Posterior cingulate gyrus (tissue), 11 donors: ENCODE measurements at regions not wholly inside any gene's neighbourhood (a gene's known extent, or its start where the extent isn't known, plus 50 kb on each side); places are given as distances from the start of the nearest gene placed in this dataset.

Experiments used
- DNase-seq, 10 donors: peaks; one replicate each; pipeline versions ENCODE4 v3.0.0 to v3.0.0-alpha.2; 2020 to 2021; ENCODE audit warnings: mixed read lengths in 3 of 10
- intact Hi-C: fragments of 100-400 bp; cut with DNase I; formaldehyde crosslinking; loops from one replicate; pipeline ENCODE4 v1.15.1; 2023

DNA sequence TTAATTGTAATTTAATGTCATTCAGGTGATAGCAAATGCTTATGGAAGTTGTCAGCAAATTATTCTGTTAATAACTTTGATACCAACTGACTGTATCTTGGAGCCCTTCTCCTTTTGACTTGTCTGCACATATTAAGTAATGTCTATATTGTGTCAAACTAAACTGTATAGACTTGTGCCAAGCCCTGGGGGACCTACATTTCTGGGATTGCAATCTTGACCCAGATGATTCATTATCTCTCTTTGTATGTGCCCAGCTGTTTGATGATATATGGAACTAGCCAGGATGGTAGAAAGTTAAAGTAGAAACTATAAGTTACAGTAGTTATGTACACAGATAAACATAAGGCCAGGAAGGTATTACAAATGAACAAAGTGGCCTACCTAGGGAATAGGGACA is 402.8 kb upstream of the RARB start:
- DNase-seq: no peak
- intact Hi-C loops: loop anchor here (10.0 kb wide), 1 partner anchor 570 kb away; no protein-coding TSS in a partner anchor

DNA sequence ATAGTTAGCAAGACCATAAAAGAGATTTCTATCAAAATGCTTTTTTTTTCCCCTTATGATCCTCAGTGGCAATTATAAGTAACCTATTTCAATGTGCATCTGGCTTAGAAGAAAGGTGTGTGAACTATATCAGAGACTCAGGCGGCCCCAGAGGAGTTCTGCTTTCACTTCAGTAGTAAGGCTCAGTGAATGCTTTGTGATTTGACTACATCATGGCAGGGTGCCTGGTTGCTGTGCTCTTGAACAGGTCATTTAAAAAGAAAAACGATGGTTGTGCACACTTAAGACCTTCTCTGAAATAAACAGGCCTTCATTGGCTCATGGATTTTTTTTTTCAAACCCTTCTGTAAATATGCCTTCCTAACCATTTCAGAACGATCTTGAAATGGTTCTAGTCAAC is 400.4 kb upstream of the RARB start:
- DNase-seq: no peak
- intact Hi-C loops: loop anchor here (10.0 kb wide), 1 partner anchor 567 kb away; no protein-coding TSS in a partner anchor

DNA sequence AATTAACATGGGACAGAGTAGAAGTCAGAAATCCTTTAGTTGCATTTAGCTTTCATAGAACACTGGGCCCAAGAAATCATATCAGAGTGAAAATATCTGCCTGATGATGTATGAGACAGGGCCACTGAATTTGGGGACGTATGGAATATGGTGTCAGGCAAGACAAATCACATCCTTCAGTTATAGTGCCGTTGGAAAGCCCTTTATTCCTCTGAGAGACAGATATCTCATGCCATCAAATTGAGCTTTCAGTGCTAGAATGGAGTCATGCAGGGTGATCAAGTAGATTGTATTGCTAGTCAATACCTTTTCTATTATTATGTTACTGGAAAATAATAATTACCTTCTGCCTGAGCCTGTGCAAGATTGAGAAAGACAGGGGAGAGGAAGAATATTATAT is 398.2 kb upstream of the RARB start:
- DNase-seq: no peak
- intact Hi-C loops: loop anchor here (10.0 kb wide), 2 partner anchors 255 to 565 kb away; no protein-coding TSS in a partner anchor

DNA sequence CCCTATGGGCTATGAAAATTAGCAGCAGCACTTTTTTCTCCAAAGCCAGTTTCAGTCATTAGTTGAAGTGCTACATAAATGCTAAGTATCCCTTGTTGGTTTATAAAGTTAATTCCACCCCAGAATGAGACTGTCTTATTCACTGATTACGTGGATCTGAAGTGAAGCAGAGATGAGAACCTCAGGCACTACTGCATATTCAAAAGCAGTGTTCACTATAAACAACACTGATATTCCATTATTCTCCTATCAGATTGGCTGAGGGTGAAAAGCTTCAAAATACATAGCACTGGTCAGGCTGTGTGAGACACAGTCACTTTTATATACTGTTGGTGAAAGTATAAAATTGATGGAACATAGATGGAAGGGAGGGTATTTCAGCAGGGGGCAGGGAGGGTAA is 395.7 kb upstream of the RARB start:
- DNase-seq: no peak
- intact Hi-C loops: loop anchor here (10.0 kb wide), 1 partner anchor 258 kb away; no protein-coding TSS in a partner anchor

DNA sequence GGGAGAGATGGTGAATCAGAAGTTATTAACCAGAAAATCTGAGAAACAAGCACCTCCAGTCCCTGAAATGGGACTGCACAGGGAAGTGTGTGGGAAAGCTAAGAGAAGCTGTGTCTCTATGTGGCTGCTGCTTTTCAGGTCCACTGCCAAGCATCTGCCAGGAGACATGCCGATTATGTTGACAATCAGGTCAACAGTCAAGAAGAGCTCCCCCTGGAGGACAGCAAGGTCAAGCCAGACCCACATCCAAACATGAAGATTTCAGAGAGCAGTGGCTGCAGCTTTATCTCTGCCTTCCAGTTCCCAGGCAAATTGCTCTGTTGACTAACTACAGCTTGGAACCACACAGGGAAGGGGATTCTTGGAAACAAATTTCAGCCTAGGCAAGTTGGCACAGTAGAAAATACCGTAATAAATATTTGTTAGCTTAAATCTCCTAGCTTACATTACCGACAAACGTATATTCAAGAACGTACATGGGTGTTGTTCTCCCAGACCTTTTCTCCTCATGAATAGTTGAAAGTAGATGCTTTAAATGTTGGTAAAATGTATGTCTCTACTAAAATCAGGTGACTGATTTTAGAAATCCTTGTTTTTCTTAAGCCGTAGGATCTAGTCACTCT is 394.5 kb upstream of the RARB start:
- peak in 6 of 10 donors; percentile 11 to 75 (median 36) for DNase-seq
- intact Hi-C loops: loop anchor here (10.0 kb wide), 1 partner anchor 259 kb away; no protein-coding TSS in a partner anchor

DNA sequence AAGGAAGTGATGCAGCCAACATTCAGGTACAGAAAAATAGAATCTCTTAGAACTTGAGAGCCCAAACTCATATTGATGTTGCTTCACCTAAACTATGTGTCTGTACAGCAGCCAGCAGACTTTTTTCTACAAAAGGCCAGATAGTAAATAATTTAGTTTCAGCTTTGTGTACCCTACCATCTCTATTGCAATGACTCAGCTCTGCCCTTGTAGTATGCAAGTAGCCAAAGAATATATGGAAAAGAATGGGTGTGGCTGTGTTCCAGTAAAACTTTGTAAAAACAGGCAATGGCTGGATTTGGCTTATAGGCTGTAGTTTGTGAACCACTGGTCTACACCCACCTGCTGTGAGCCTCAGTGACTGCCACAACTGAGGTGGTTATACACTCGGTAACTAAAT is 392.5 kb upstream of the RARB start:
- no peak for DNase-seq
- intact Hi-C loops: loop anchor here (10.0 kb wide), 1 partner anchor 261 kb away; no protein-coding TSS in a partner anchor

DNA sequence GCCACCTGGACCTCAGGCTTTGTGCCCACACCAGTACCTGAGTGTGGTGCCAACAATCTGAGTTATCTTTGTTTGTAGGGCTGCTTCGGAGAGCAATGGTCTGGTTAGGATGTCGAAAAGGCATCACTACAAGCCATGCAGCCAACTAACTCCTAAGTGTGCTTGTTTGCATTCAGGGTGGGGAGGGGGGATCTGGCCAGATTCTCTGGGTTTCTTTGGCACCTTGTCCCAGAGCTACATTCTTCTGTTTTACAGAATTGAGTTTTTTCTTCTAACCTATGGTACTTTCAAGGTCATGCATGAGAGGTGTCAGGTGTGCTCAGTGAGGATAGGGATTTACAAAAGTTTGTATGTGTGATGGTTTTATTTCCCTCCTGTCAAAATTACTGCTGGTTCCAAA is 391.4 kb upstream of the RARB start:
- intact Hi-C loops: loop anchor here (10.0 kb wide), 1 partner anchor 262 kb away; no protein-coding TSS in a partner anchor
- DNase-seq: no peak

DNA sequence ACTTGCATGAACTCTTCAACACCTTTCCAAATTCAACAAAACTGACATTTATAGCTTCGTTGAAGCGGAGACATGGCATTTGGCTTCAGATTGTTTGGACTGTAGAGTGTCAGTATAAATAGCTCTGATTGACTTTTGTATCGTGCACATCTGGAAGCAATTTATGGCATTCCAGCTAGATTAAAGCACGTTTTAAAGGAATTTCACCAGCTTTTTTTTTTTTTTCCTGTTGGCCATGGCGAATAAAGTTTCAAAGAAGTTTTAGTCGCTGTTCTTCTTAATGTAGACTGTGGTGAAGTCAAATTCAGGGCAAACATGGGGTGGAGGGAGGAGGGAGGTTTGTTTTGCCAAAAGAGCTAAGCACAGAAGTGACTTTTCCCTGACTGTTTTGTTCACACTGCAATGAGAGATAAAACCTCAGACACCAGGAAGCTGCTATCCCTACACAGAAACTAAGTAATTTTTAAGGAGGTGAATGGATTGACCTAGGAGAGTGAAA is 391.0 kb upstream of the RARB start:
- no peak for DNase-seq
- intact Hi-C loops: loop anchor here (10.0 kb wide), 1 partner anchor 262 kb away; no protein-coding TSS in a partner anchor

DNA sequence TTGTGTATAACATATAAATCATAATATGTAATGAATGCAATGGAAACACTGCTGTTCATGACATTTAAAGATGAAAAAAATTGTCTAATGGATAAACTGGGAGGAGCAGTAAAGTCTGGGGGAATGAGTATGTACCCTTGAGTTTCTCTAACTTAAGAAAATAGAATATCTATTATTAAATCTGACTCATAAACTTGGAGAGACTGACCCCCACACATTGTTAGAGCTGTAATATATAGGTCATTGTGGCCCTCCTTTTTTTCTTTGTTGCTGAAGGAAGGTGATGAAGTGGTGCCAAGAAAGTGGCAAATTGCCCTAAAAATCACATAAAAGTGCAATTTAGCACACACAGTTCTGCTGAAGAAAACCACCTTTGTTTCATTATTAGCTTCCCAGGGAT is 389.8 kb upstream of the RARB start:
- intact Hi-C loops: loop anchor here (10.0 kb wide), 1 partner anchor 263 kb away; no protein-coding TSS in a partner anchor
- DNase-seq: no peak

DNA sequence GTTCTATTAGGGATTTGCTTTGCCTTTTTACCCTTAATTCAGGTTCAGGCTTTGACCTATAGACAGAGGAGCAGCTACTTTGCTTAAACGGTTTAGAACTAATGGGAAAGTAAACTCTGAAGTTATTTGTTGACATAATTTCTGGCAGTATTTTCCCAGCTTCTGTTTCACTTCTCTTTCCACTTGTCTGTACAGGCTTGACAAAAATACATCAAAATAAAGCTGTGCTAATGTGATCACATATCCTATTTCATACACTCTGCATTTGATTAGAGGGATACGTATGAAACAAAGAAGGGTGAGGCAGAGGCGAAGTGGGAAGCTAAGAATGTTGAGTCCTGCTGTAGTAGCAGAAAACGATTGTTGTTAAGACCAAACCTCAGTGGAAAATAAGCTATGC is 389.1 kb upstream of the RARB start:
- DNase-seq: no peak
- intact Hi-C loops: loop anchor here (10.0 kb wide), 1 partner anchor 264 kb away; no protein-coding TSS in a partner anchor

DNA sequence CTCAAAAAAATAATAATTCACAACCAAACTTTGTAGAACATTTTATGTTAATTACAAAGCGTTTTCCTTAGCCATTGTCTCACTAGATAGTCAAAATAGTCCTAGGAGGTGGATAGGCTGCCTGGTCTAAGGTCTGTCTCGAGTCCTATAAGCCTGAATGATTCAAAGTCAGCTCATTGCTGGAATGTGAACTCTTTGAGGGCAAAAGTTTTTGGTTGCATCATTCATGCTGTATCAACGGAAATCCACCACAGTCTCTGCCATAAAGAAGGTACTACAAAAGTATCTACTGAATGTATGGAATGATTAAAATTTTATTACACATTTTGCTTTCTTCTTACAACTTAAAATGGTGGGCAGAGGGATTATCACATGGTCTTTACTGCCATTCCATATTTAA is 387.3 kb upstream of the RARB start:
- intact Hi-C loops: no loop called here

DNA sequence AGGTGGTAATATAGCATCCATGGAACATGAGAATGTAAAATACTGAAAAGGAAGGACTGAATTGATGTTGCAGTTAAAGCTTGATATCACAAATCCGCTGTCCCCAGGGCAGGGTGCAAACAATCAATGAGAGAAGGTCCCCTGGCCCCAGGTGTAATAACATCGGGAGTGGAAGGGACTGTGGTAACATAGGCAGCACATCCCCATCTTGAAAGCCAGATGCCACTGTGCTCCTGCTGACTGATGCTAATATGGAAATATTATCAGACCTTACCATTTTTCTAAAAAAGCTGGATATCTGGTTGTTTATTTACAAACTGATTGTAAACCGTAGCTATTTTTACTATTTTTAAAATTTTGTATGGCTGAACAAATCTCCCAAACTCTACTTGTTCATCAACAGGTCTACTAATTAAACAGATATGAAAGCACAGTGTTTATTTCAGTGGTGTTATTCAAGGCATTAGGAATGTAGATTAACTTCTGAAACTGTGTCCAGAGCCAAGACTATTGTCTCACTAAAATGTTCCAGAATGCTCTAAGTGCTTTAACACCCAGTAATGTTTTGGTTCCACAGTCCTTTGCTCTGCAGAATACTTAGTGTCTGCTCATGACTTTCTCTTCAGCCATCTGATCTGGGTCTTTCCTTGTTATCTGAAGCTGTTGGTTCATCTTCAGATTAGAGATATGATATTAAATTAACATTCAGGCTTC is 386.0 kb upstream of the RARB start:
- no peak for DNase-seq
- intact Hi-C loops: no loop called here

More for the DNA sequence above, 387.3 kb upstream of the RARB start:
- no peak for DNase-seq

DNA sequence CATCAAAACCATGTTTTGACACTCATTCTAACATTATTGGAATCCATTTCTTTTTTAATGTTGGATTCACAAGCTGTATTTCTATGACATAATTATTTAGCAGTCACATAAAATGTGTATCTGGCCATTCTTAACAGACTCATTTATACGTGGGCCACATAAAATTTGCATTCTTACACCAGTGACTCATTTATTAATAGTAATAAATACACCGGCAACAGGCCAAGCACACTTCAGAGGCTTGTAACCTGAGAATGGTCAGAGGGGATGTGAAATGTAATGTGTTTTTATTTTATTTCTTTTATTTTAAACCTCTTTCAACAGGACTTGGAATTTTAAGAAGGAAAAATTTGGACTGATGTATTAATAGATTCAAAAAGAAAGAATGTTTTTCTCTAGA is 384.9 kb upstream of the RARB start:
- intact Hi-C loops: no loop called here
- no peak for DNase-seq

DNA sequence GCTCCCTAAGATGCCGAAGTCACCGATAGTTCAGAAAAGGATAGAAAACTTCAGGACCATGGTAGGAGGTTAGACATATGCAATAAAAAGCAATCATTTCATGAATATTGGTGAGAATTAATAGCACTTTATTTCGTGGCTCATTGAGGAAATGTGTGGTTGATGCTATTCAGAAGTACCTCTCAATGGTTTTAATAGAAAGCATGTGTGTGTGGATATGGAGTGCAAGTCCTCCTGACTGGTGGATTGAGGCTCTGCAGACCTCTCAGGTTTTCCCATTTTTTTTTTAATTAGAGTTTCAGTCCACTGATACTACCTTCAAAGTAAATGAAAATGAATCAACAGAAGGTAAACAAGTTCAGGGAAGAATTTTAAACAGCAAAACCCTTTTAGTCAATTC is 384.3 kb upstream of the RARB start:
- intact Hi-C loops: no loop called here
- no peak for DNase-seq

DNA sequence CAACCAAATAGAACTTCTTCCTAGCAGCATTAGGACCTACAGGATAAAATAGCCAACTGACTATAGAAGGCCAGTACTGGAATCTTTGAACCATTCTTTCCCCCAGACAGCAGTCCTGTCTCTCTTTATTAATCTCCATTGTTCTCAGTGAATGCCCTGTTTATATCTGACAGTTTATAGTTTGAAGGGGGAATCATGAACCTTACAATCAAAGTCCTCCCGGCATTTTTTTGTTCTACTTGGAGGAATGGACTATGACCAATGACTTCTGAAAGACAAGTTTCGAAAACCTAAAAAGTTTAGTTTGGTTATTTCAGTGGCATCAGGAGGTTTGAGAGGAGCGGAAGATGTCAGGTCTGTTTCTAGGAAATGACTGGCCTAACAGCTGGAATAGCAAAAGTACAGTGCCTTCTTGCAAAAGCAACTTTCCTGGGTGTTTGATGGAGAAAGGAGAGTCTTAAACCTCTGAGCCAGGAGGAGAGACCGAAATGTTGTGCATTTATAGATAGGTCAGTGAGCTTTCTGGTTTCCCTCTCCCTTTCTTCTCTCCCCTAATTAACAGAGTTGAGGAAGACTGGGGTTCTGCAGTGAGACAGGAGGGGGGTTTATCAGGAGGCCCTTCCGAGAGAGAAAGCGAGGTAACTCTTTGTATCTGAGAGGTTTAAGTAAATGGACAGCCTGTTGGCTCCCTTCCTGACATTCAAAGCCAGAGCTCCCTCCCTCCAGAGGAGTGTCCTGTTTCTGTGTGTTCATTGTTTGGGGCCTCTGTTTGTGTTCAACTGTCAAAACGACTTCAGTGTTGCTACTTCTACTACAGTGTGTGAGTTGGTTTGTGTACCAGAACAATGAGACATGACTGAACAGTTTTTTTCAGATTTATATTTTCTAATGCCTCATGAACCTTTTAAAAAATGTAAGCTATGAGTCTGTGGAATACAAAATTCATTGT is 383.0 kb upstream of the RARB start:
- peak in 3 of 10 donors; percentile 21 to 71 (median 31) for DNase-seq
- intact Hi-C loops: no loop called here

DNA sequence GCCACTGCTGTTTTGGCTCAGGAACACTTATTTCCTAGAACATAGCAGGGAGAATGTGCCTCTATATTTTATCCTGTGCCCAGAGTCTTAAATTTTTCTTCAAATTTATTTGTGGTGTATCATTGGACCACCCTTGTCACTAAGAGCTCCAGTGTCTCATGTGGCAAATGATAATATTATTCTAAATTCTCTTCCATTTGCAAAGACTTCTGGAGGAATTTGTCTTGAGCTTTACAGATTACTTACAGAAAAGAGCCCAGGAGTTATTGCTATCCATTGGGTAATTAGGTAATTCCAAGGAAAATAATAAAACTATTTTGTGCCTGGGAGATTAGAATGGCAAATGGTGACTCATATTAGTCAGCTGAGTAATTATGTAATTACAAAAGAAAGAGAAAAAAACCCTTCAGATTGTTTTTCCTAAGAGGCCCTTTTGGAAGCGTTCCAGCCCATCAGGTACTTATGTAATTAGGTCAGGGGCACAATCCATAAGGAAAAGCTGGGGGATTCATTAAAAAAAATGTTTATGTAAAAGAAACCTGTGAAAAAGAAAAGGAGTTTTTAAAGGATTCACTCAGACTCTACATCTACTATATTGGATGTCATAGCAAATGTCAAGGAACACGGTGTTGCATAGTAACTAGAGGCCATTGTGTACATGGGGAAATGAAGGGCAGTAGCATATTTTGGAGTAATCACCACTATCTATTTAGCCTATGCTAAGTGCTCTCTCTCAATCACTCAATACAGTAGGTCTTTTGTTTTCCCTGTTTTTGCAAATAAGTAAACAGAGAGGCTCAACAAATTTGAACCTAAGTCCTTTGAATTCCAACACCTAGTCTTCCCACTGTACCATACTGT is 380.9 kb upstream of the RARB start:
- intact Hi-C loops: no loop called here
- DNase-seq: no peak

DNA sequence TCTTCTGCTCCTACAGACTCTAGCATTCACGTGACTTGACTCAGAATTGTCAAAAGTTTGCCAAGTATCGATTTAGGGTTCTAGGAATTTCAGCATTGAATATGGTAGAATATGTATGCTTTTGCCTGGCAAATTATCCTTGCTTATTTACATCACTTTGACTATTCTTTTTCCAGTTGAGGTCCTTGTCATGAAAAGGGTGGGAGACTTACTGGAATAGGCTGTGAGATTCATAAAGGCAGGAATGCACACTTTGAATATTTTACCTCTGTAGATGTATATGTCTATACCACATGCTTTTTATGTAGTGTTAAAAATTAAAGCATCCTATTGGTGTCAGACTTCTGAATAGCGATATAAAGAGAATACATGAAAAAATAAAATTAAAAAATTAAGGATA is 378.8 kb upstream of the RARB start:
- no peak for DNase-seq

DNA sequence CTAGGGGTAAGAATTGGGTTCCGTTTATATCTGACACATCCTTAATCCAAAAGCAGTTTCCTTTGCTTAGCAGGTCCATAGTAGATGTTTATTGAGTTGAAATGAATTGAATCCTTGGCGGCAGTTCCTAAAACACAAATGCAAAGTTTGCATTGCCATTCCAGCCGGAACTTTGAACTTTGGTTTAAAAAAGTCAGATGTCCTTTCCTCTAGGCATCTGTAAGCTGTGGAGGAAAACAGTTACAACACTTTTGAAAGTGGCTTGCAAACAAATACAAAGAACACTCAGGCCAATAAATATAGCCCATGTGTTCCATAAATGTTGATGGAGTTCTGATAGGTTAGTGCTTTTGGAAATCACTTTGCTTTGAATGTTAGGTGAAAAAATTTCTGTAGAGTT is 374.7 kb upstream of the RARB start:
- DNase-seq: no peak
- intact Hi-C loops: no loop called here

More for the DNA sequence above, 378.8 kb upstream of the RARB start:
- intact Hi-C loops: no loop called here

DNA sequence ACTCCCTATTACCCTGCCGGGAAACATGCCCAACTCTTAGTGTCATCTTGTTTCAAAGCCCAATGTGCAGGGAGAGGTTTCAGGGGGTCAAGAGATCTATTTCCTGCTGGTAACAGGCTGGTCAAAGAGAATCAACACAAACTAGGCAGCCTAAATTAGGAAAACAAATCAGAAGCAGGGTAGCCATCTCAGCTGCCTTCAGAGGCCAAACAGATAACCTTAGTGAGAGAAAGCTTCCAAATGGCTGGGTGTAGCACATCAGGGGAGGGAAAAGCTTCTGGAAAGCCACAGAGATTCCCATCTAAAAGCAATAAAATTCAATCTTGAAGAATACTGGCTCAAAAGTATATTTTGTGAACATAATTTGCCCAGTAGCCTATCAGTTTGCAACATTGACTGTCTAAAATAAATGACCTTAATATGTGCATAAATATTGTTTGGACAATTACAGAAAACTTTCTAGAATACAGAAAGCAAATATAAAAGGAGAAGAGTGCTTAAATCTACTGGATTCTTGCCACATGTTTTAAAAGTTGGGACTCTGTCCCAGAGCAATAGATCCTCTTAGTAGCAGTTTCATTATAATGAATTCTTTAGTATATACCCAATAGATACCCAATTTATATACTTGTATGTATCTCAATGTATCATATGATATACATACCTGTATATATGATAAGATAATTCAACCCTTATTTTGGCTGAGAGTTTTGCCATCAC is 371.9 kb upstream of the RARB start:
- DNase-seq: no peak
- intact Hi-C loops: no loop called here
